Panc1 (cell line): ENCODE measurements at regions not wholly inside any gene's neighbourhood (a gene's known extent, or its start where the extent isn't known, plus 50 kb on each side); places are given as distances from the start of the nearest gene placed in this dataset.

Experiments used
- CTCF ChIP-seq: fragments of 450-650 bp; IDR thresholded peaks from 2 replicates; pipeline ENCODE4 v1.5.1; 2017; ENCODE audit warnings: mild to moderate bottlenecking
- POLR2AphosphoS5 ChIP-seq: IDR thresholded peaks from 2 replicates; pipeline ENCODE4 v1.6.1; 2012; ENCODE audit warnings: mild to moderate bottlenecking, low read depth, low read length, moderate library complexity

- no peak for TF ChIP-seq CTCF
- no peak for TF ChIP-seq POLR2AphosphoS5
Observed at GRCh38 chr9:108511307-108511706, 344.5 kb downstream of the ACTL7B start.
